CD4-positive, alpha-beta T cell treated with Interleukin-6 at 100 ng/mL for 8 hours (primary cell): ENCODE measurements at regions not wholly inside any gene's neighbourhood (a gene's known extent, or its start where the extent isn't known, plus 50 kb on each side); places are given as distances from the start of the nearest gene placed in this dataset.
"Not testable (repeated sequence)": the region's sequence is repeated elsewhere in the genome, so short reads cannot be mapped to it uniquely, and the experiment has no call there.

Experiments used
- DNase-seq: peaks from one replicate; pipeline ENCODE4 v3.0.0-alpha.2; 2020; ENCODE audit warnings: mixed read lengths, low spot score

GRCh38 chr15:95017666-95018328 lies 786.4 kb downstream of the MCTP2 start:
- DNase-seq: no peak

- DNase-seq: no peak
Measured at GRCh38 chr15:95018888-95019545, 787.7 kb downstream of the MCTP2 start.

- DNase-seq: no peak
Measured at GRCh38 chr15:95019907-95020306, 788.5 kb downstream of the MCTP2 start.

- no peak for DNase-seq
Measured at GRCh38 chr15:95021816-95022215, 790.5 kb downstream of the MCTP2 start.

- no peak for DNase-seq
Measured at GRCh38 chr15:95024351-95024750, 793.0 kb downstream of the MCTP2 start.

GRCh38 chr15:95025924-95026728 lies 794.8 kb downstream of the MCTP2 start:
- DNase-seq: no peak

GRCh38 chr15:95027981-95028380 lies 796.6 kb downstream of the MCTP2 start:
- no peak for DNase-seq

GRCh38 chr15:95032156-95032555 lies 800.8 kb downstream of the MCTP2 start:
- DNase-seq: no peak

- DNase-seq: no peak
Measured at GRCh38 chr15:95035106-95035505, 803.7 kb downstream of the MCTP2 start.

GRCh38 chr15:95041297-95041696 lies 809.9 kb downstream of the MCTP2 start:
- DNase-seq: no peak

GRCh38 chr15:95043236-95043932 lies 812.0 kb downstream of the MCTP2 start:
- not testable (repeated sequence) for DNase-seq

- no peak for DNase-seq
Measured at GRCh38 chr15:95043933-95044313, 812.6 kb downstream of the MCTP2 start.

GRCh38 chr15:95044745-95045417 lies 813.5 kb downstream of the MCTP2 start:
- no peak for DNase-seq

- no peak for DNase-seq
Measured at GRCh38 chr15:95051861-95052260, 820.5 kb downstream of the MCTP2 start.

- no peak for DNase-seq
Measured at GRCh38 chr15:95059346-95059905, 828.1 kb downstream of the MCTP2 start.

GRCh38 chr15:95068701-95069521 lies 837.5 kb downstream of the MCTP2 start:
- no peak for DNase-seq

GRCh38 chr15:95075792-95076677 lies 844.7 kb downstream of the MCTP2 start:
- no peak for DNase-seq

- DNase-seq: no peak
Measured at GRCh38 chr15:95076678-95076990, 845.3 kb downstream of the MCTP2 start.

- DNase-seq: no peak
Measured at GRCh38 chr15:95078003-95078402, 846.6 kb downstream of the MCTP2 start.

- not testable (repeated sequence) for DNase-seq
Measured at GRCh38 chr15:95080228-95080627, 848.9 kb downstream of the MCTP2 start.
